ENCODE measurements at regions not wholly inside any gene's neighbourhood (a gene's known extent, or its start where the extent isn't known, plus 50 kb on each side); places are given as distances from the start of the nearest gene placed in this dataset.

- no peak for TF ChIP-seq CTCF (IDR thresholded peaks at IDR 0.05)
- TF ChIP-seq POLR2A (IDR thresholded peaks at IDR 0.05), result no peak
These were observed 84.8 kb downstream of the AQP4 start for GRCh38 chr18:26780520-26781325.
